Heart left ventricle (tissue), 16 donors: ENCODE measurements at regions not wholly inside any gene's neighbourhood (a gene's known extent, or its start where the extent isn't known, plus 50 kb on each side); places are given as distances from the start of the nearest gene placed in this dataset.
A peak's percentile ranks its signal among the peaks of the same experiment; 100 is the strongest.
"Not testable (repeated sequence)": the region's sequence is repeated elsewhere in the genome, so short reads cannot be mapped to it uniquely, and the experiment has no call there.

Experiments
- ATAC-seq, 4 donors: fragments of 200-7000 bp; cut with Tn5 transposase; one replicate each; pipeline ENCODE4 v1.9.1; 2020 to 2022; ENCODE audit warnings: moderate library complexity in 4 of 4, mild to moderate bottlenecking in 3 of 4, moderate number of reproducible peaks in 1 of 4
- DNase-seq, 5 donors: peaks; one replicate each; pipeline ENCODE4 v3.0.0-alpha.2; 2020
- H3K27ac ChIP-seq, 12 donors: fragments of 200-600 bp; sonication (generic) in 4 of 12; one replicate each; pipeline versions ENCODE4 v1.5.0 to v1.8.0; 2016 to 2022; ENCODE audit warnings: mild to moderate bottlenecking in 2 of 12
- H3K27me3 ChIP-seq, 9 donors: fragments of 200-600 bp; sonication (generic) in 2 of 9; one replicate each; pipeline versions ENCODE4 v1.5.1 to v1.8.0; 2016 to 2022; ENCODE audit warnings: mild to moderate bottlenecking in 3 of 9
- H3K36me3 ChIP-seq, 9 donors: fragments of 200-600 bp; sonication (generic) in 2 of 9; one replicate each; pipeline versions ENCODE4 v1.5.0 to v1.8.0; 2018 to 2022; ENCODE audit warnings: mild to moderate bottlenecking in 2 of 9
- H3K4me1 ChIP-seq, 12 donors: fragments of 200-600 bp; sonication (generic) in 4 of 12; one replicate each; pipeline versions ENCODE4 v1.5.0 to v1.8.0; 2016 to 2022; ENCODE audit warnings: mild to moderate bottlenecking in 3 of 12
- H3K4me3 ChIP-seq, 12 donors: fragments of 200-600 bp; sonication (generic) in 4 of 12; one replicate each; pipeline versions ENCODE4 v1.5.0 to v1.8.0; 2017 to 2022; ENCODE audit warnings: mild to moderate bottlenecking in 9 of 12, moderate library complexity in 4 of 12
- H3K9me3 ChIP-seq, 12 donors: fragments of 200-600 bp; sonication (generic) in 4 of 12; one replicate each; pipeline versions ENCODE4 v1.5.0 to v1.8.0; 2016 to 2022; ENCODE audit warnings: mild to moderate bottlenecking in 1 of 12
- CTCF ChIP-seq, 12 donors: fragments of 200-600 bp; sonication (generic) in 4 of 12; IDR thresholded peaks; one replicate each; pipeline versions ENCODE4 v1.5.0 to v1.8.0; 2018 to 2022; ENCODE audit warnings: antibody characterized with exemption in 12 of 12, mild to moderate bottlenecking in 5 of 12
- POLR2A ChIP-seq, 2 donors: fragments of 450-650 bp; IDR thresholded peaks; one replicate each; pipeline ENCODE4 v1.6.1; 2017; ENCODE audit warnings: antibody characterized with exemption in 2 of 2, mild to moderate bottlenecking in 2 of 2, moderate library complexity in 2 of 2
- WGBS, 4 donors: extraction: QIAGEN DNeasy Blood & Tissue Kit in 2 of 4; methylation state at CpG; one replicate each; pipeline versions ENCODE4 v1.1.5 to v1.1.7; 2013 to 2018; 5-methylcytosine and 5-hydroxymethylcytosine counted together
- intact Hi-C, 10 donors: fragments of 100-400 bp; cut with DNase I; formaldehyde crosslinking; loops; one replicate each; pipeline versions ENCODE4 v1.11.1 to v1.14.2; 2022
- donor health status: ischemic (EF 13 %, LVEDD 7.1; RV severe dilation, severe dysfunction).
- donor health status: healthy with polysubstance abuse.
- donor health status: DM: no; HTN: yes; CAD: no.
- donor health status: DM: no; HTN: no; CAD: no.
- donor health status: ischemic (EF 25% LVEDD 6.9; RV normal size, moderate dysfunction).
- donor health status: ischemic (EF 25% LVEDD 5.7; RV mildly dilated, moderate dysfunction).
- donor health status: healthy.
- donor health status: DM: yes; HTN: yes; CAD: no.
- donor health status: ischemic (EF 35%, LVEDD 5.7; RV mildly dilated, moderate dysfunction).
- donor health status: nonischemic (EF 11% LVEDD 7.7; RV severe dilation, severe dysfunction).
- donor health status: DM: yes; HTN: yes; CAD: no.
- donor health status: PGD.
- donor health status: ischemic (EF 29% LVEDD 5.4; RV normal size, mild dysfunction).
- donor health status: nonischemic (EF 23%, LVEDD 6.1; RV moderate dilation, normal function).

- H3K27me3 ChIP-seq, H3K4me1 ChIP-seq, H3K36me3 ChIP-seq, H3K4me3 ChIP-seq, ATAC-seq, H3K27ac ChIP-seq, intact Hi-C loops: not testable (repeated sequence)
- WGBS, 4 donors: 90 to 96% (median 95%) methylated on average over 1 of the region's 1 CpG
- peak in 1 of 5 donors; percentile 5 for DNase-seq
- H3K9me3 ChIP-seq: peaks cover 0 to 57% (median 25%) of the 10 kb centered on the region in 12 donors
These were observed 1793.7 kb downstream of the UQCRFS1 start for GRCh38 chr19:27419217-27419616.

- H3K4me1 ChIP-seq: no peaks in the 10 kb centered on the region
- H3K27me3 ChIP-seq: no peaks in the 10 kb centered on the region
- H3K36me3 ChIP-seq: no peaks in the 10 kb centered on the region
- TF ChIP-seq POLR2A (IDR thresholded peaks at IDR 0.05) (no peak), CTCF (IDR thresholded peaks at IDR 0.05) (no peak)
- intact Hi-C loops: no loop called here
- DNase-seq (no peak), ATAC-seq (no peak)
- peaks cover 0 to 78% (median 14%) of the 10 kb centered on the region in 12 donors for H3K9me3 ChIP-seq
- H3K27ac ChIP-seq: no peak overlapping the region
- WGBS, 4 donors: 68 to 81% (median 79%) methylated on average over 2 of the region's 2 CpGs
- no peak overlapping the region for H3K4me3 ChIP-seq
These were observed 1819.4 kb downstream of the UQCRFS1 start for GRCh38 chr19:27393591-27393990.

- intact Hi-C loops: no loop called here
- H3K27ac ChIP-seq: no peak overlapping the region
- no peak overlapping the region for H3K4me3 ChIP-seq
- no peaks in the 10 kb centered on the region for H3K4me1 ChIP-seq
- DNase-seq: peak in 2 of 5 donors; percentile 6 to 29
- 61 to 72% (median 72%) methylated on average over 5 of the region's 5 CpGs for WGBS, 4 donors
- no peak for ATAC-seq
- H3K36me3 ChIP-seq: no peaks in the 10 kb centered on the region
- no peaks in the 10 kb centered on the region for H3K27me3 ChIP-seq
- peaks cover 0 to 86% (median 20%) of the 10 kb centered on the region in 12 donors for H3K9me3 ChIP-seq
- TF ChIP-seq POLR2A (IDR thresholded peaks at IDR 0.05) (no peak), CTCF (IDR thresholded peaks at IDR 0.05) (no peak)
These were observed 1820.8 kb downstream of the UQCRFS1 start for GRCh38 chr19:27392027-27392632.

GRCh38 chr19:27379306-27379705 lies 1833.6 kb downstream of the UQCRFS1 start:
- intact Hi-C loops, DNase-seq, H3K4me3 ChIP-seq, H3K27me3 ChIP-seq, ATAC-seq, H3K27ac ChIP-seq, H3K4me1 ChIP-seq, H3K36me3 ChIP-seq: not testable (repeated sequence)
- H3K9me3 ChIP-seq: peaks cover 0 to 65% (median 19%) of the 10 kb centered on the region in 12 donors
- 34 to 43% (median 41%) methylated on average over 5 of the region's 5 CpGs for WGBS, 4 donors

- intact Hi-C loops, H3K4me3 ChIP-seq, H3K36me3 ChIP-seq, H3K27ac ChIP-seq, H3K27me3 ChIP-seq, H3K4me1 ChIP-seq, DNase-seq, ATAC-seq: not testable (repeated sequence)
- 36 to 43% (median 41%) methylated on average over 3 of the region's 3 CpGs for WGBS, 4 donors
- peaks cover 0 to 86% (median 28%) of the 10 kb centered on the region in 12 donors for H3K9me3 ChIP-seq
These were observed 1843.3 kb downstream of the UQCRFS1 start for GRCh38 chr19:27369603-27370002.

GRCh38 chr19:27362438-27362837 lies 1850.5 kb downstream of the UQCRFS1 start:
- 39 to 49% (median 45%) methylated on average over 5 of the region's 5 CpGs for WGBS, 4 donors
- intact Hi-C loops: not testable (repeated sequence)

GRCh38 chr19:27355581-27355980 lies 1857.4 kb downstream of the UQCRFS1 start:
- 35 to 42% (median 41%) methylated on average over 4 of the region's 4 CpGs for WGBS, 4 donors
- H3K27me3 ChIP-seq, H3K4me1 ChIP-seq, H3K27ac ChIP-seq, intact Hi-C loops, ATAC-seq, H3K4me3 ChIP-seq, DNase-seq, H3K36me3 ChIP-seq: not testable (repeated sequence)
- peaks cover 0 to 100% (median 72%) of the 10 kb centered on the region in 12 donors for H3K9me3 ChIP-seq

More at GRCh38 chr19:27362438-27362837, 1850.5 kb downstream of the UQCRFS1 start:
- H3K9me3 ChIP-seq: peaks cover 0 to 97% (median 49%) of the 10 kb centered on the region in 12 donors
- not testable (repeated sequence) for ATAC-seq, H3K27me3 ChIP-seq, H3K27ac ChIP-seq, DNase-seq, H3K4me1 ChIP-seq, H3K4me3 ChIP-seq, H3K36me3 ChIP-seq
